Endometrial microvascular endothelial cells (primary cell): ENCODE measurements at regions not wholly inside any gene's neighbourhood (a gene's known extent, or its start where the extent isn't known, plus 50 kb on each side); places are given as distances from the start of the nearest gene placed in this dataset.

Source experiments
- in situ Hi-C: cut with HindIII; loops from 2 replicates; pipeline ENCODE4 v1.10.0; 2017; ENCODE audit warnings: low sequenced_read_pairs, low pct_unique_long_range_greater_than_20kb; ENCODE audit errors: inconsistent ontology term

- in situ Hi-C loops: no loop called here
These were observed 276.0 kb downstream of the UACA start for GRCh38 chr15:70487387-70487740.

GRCh38 chr15:70486451-70487386 lies 276.6 kb downstream of the UACA start:
- in situ Hi-C loops: no loop called here

GRCh38 chr15:70486012-70486411 lies 277.3 kb downstream of the UACA start:
- in situ Hi-C loops: no loop called here

- in situ Hi-C loops: no loop called here
These were observed 278.4 kb downstream of the UACA start for GRCh38 chr15:70484993-70485392.

GRCh38 chr15:70483513-70483912 lies 279.8 kb downstream of the UACA start:
- in situ Hi-C loops: no loop called here

- in situ Hi-C loops: no loop called here
These were observed 283.0 kb downstream of the UACA start for GRCh38 chr15:70480196-70480856.

- in situ Hi-C loops: no loop called here
These were observed 283.6 kb downstream of the UACA start for GRCh38 chr15:70479785-70480184.

- in situ Hi-C loops: no loop called here
These were observed 284.3 kb downstream of the UACA start for GRCh38 chr15:70479056-70479455.

- in situ Hi-C loops: no loop called here
These were observed 284.9 kb downstream of the UACA start for GRCh38 chr15:70478251-70478990.

- in situ Hi-C loops: no loop called here
These were observed 285.6 kb downstream of the UACA start for GRCh38 chr15:70477750-70478250.

- in situ Hi-C loops: no loop called here
These were observed 286.9 kb downstream of the UACA start for GRCh38 chr15:70476441-70476840.

GRCh38 chr15:70475921-70476320 lies 287.4 kb downstream of the UACA start:
- in situ Hi-C loops: no loop called here

- in situ Hi-C loops: no loop called here
These were observed 288.0 kb downstream of the UACA start for GRCh38 chr15:70475407-70475781.

- in situ Hi-C loops: no loop called here
These were observed 288.6 kb downstream of the UACA start for GRCh38 chr15:70474471-70475406.

GRCh38 chr15:70473581-70474370 lies 289.6 kb downstream of the UACA start:
- in situ Hi-C loops: no loop called here

GRCh38 chr15:70471517-70471916 lies 291.8 kb downstream of the UACA start:
- in situ Hi-C loops: no loop called here

- in situ Hi-C loops: no loop called here
These were observed 292.7 kb downstream of the UACA start for GRCh38 chr15:70470556-70471191.
